ENCODE measurements at regions not wholly inside any gene's neighbourhood (a gene's known extent, or its start where the extent isn't known, plus 50 kb on each side); places are given as distances from the start of the nearest gene placed in this dataset.

DNA sequence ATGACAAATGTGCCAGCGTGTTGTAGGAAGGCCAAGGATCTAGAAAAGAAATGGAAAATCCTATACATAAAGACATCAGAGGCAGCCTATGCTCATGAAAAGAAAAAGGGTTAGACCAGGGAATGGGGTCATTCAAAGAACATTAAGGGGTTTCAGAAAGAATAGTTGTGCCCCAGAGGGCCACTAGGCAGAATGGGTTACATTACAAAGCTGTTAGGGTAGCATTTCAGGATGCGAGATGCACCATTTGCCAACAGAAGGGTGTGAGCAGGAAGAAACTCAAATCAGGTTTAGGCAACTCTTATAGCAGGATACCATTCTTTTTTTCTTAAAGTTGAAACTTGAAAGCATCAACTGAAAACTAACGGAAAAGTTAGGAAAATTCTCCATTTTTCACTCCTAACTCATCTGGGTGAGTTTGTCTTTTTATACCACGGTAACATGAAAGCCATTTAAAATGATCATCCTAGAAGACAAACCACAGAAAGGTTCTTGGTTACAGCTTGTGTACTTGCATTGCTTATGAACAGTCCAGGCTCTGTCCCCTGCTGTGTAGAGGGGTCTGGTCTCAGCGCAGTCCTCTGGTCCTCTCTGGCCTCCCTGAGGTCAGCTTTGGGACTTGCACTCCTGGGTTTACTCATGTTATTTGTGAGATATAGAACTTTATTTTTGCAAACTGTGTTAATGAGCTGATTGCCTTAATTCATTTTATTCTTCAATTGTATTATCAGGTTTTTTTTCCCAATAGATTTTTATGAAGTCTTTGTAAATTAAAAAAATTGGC is 209.1 kb downstream of the DACT1 start:
- DNase-seq (ENCODE audit: low read depth in 2 of 2) = no peak

GRCh38 chr14:58848365-58848764 is 210.6 kb downstream of the DACT1 start:
- DNase-seq (ENCODE audit: low read depth in 2 of 2) = no peak

GRCh38 chr14:58849601-58850000 is 211.8 kb downstream of the DACT1 start:
- DNase-seq (ENCODE audit: low read depth in 2 of 2) = no peak

GRCh38 chr14:58850011-58850410 is 212.2 kb downstream of the DACT1 start:
- DNase-seq (ENCODE audit: low read depth in 2 of 2) = no peak

DNA sequence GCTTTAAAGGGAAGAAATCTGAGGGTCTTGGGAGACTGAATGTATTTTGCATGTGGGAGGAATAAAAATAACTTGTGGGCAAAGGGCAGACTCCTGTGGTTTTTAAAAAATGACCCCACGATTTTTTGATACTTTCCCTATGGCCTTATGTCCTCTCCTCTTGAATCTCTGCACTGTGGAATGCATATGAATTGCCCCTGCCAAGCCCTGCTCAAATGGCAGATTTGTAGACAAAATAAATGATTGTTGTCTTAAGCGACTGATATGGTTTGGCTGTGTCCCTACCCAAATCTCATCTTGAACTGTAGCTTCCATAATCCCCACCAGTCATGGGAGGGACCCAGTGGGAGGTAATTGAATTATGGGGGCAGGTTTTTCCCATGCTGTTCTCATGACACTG is 223.8 kb downstream of the DACT1 start:
- DNase-seq (ENCODE audit: low read depth in 2 of 2) = no peak

DNA sequence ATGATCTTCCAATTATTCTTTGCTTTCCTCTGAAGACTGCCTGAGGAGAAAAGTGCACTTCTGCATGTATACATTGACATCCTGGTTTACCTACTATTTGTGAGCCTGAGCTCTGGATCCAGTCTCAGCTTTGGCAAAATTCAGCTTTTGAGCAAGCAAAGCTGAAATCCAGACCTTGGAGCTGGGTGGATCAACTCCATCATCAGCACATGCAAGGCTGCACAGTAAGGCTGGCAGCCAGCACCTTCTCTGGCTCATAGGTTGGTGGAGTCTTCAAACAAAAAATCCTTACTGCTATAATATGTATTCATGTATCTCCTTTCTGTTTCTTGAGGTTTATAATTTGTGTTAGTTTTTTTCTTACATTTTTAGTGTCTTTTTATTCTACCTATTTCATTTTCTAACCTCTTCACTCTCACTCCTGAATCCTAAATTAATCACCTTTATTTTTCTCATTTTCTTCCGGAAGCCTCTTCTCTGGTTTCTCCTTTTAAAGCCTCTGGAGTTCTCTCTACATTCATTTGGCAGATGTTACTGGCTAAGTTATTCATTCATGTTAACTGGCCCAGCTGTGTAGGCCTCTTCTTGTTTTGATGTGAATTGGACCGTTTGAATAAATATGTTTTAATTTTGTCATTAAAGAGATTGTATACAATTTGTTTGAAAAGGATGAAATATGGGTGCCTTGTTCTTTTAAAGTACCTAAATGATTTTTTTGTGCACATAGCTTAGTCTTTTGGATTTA is 224.8 kb downstream of the DACT1 start:
- DNase-seq (ENCODE audit: low read depth in 2 of 2) = no peak

DNA sequence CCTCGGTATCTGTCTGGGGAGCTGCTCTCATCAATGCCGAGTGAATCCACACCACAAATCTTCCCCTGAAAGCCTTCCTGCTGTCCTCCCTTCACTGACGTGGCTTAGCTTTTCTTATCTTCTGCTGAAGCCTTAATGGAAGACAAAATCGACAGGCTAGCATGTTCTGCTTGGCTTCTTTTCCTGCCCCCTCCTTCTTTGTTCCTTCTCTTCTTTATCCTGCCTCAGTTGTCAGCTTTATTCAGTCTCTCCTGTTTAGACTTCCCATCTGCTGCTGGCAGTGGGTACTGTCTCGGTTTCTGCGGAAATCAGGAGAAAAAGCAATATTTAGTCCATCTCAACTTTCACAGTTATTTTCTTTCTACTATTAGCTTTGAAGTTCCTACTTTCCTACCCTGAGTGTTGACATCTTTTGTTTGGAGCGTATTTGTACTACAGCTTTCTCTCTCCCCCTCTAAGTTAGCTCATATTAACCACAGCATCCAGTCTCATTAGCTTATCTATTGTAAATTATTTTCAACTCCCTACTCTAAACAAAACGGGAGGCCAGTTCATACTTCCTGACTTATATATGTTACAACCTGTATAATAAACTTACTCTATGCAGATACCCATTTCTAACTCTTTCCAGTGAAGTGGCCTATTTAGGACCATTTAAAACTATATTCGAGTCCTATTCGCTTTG is 226.0 kb downstream of the DACT1 start:
- no peak for DNase-seq (ENCODE audit: low read depth in 2 of 2)

DNA sequence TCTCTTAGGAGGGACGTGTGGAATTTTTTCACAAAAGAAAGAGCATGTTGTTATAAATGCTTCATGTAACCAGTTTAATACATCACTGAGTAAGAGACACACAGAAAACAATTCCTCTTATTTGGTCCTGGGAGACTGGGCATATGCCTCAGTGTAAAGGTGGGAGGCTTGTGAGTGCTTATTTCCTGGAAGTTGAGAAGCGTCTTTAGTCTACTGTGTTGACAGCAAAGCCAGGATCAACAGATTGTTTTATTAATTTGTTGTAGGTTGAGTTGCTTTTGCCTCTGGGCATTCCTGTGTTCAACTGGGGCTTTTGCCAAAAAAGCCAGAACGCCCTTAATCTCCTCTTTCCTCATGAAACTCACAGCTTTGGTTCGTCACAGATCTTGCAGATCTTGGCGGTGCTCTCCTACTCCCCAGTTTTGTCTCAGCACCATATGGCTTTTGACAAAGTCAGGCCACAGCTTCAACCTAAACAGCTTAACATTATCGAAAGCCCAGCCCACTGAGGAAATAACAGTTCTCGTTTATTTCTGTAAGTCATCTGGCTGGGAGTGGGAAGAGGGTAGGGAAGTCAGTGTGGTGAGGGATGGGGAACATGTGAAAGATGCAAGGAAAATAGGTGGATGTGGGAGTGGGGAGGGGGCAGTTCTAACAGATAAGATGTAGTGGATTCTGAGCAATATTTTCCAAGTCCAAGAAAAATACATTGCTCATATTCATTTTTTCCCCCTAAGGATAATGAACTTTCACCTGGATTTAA is 227.2 kb downstream of the DACT1 start:
- DNase-seq (ENCODE audit: low read depth in 2 of 2) = no peak

DNA sequence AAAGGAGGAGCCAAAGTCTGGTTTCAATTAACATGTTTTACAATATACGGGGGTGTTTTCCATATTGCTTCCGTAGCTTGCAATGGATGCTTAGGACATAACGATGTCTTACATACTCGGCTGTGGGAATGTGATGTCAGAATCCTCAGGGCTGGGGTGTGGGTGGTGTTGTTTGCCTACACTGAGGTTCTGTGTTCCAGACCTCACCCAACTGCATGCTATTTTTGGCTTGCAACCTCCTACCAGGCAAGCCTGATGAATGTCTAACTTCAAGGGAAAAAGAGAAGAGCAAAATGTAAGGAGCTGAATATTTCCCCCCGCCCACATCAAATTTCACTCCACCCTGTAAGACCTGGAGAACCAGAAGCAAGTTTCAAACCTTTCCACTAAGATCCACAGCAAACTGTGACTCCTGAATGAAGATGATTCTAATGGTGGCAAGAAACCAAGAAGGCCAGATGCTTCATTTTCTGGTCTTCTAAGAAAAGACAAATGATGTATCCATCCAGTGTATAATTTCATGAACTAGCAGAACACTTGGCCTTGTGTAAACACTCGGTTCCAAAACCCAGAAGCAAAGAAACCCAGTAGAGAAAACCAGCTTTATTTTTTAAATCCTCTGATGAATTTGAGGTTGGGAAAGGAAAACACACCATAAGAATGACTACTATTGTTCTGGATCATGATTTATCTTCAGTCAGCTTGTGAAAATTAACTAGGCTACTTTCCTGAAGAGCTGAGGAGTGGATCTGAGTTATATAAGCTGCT is 227.9 kb downstream of the DACT1 start:
- DNase-seq (ENCODE audit: low read depth in 2 of 2) = no peak

DNA sequence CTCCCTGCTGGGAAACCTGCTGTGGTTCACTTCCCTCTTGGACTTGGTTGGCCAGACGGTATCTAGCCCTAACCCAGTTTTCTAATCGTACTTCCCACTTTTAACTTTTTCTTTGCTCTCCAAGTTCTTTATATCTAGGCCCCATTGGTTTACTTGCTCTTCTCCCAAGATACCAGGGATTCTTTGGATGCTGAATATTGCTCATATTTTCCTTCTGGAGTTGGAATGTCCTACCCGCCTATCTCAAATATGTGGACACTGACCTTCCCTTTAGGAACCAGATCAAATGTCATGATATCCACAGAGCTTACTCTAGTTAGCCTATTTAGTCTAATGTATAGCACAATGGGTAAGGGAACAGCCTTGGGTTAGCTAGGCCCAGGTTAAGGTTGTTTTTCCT is 228.6 kb downstream of the DACT1 start:
- no peak for DNase-seq (ENCODE audit: low read depth in 2 of 2)

DNA sequence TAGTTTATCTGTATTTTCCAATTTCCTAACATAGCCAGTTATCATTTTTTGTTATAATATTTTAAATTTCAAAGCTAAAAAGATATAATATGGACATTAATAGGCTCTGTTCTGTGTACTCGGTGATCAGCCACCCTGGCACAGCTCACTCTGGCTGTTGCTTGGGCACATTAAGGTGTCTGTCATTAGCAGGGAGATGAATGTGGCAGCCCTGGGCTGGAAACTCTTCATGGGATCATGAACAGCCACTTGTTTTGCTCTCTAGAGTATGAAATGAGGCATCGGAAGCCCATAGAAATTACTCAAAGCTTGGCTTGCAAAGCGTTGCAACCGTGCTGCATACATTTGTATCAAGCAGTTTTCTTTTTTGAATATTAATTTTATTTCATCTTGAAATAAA is 233.2 kb downstream of the DACT1 start:
- DNase-seq (ENCODE audit: low read depth in 2 of 2) = no peak

DNA sequence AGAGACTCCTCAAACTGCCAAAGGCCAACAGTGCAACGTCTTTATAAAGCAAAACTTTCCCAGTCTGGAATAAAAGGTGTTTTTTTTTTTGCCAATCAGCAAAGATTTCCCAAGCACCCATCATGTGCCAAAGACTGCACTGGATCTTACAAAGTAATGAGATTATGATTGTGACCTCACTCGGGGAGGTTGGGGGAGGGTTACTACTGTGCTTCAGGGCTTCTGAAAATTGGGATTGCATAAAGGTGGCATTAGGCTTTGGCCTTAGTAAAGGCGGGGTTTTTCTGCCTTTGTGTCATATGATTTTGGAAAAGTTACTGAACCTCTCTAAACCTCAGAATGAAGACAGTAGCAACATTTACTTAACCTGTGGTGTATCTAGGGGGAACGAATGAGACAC is 233.8 kb downstream of the DACT1 start:
- no peak for DNase-seq (ENCODE audit: low read depth in 2 of 2)

- DNase-seq (ENCODE audit: low read depth in 2 of 2) = no peak
Measured at GRCh38 chr14:58872061-58872460, 234.3 kb downstream of the DACT1 start.

DNA sequence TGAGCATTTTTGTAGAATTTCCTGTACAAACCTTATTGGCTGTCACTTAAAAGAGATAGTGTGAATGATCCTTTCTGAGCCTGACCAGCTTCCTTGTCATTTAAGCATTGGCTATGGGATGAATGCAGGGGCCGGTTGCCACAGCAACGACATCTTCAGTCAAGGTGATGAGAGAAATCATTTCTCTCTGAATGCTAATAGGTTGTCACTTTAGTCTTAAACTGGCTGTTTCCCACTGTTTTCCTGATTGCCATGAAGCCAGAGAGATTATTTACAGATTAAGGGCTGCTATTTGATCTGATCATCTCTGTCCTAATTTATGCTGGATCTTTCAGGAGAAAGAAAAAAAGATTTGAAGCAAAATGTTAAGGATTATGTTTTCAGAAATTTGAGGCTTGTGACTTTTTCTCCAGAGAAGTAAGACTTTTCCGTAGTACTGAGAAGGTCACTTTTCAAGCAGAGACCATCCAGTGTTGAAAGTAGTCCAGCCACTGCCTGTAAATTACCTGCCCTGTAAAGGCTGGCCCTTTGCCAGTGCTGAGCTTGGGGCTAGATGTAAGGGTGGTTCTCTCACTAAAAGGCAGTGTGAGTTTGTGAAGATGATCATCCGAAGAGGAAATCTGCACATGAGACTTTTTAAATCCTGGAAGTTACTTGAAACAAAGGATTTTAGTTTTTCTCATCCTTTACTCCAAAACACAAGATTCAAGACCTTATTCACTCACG is 235.6 kb downstream of the DACT1 start:
- no peak for DNase-seq (ENCODE audit: low read depth in 2 of 2)

DNA sequence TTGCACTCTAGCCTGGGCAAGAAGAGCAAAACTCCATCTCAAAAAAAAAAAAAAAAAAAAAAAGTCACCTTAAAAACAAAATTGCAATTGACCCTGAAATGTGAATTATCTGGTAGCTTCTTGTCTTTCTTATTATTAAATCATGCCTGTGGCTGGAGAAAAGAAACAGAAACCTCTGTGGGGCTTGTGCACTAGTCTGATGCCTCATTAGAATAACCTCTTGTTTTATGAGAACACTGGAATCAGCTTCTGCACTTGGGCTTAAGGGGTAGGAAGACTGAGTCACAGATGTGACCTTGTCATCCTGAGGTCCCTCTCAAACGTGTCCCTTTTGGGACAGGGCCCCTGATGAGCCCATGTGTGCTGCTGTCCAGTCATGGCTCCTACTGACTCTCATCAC is 237.9 kb downstream of the DACT1 start:
- DNase-seq (ENCODE audit: low read depth in 2 of 2) = no peak

DNA sequence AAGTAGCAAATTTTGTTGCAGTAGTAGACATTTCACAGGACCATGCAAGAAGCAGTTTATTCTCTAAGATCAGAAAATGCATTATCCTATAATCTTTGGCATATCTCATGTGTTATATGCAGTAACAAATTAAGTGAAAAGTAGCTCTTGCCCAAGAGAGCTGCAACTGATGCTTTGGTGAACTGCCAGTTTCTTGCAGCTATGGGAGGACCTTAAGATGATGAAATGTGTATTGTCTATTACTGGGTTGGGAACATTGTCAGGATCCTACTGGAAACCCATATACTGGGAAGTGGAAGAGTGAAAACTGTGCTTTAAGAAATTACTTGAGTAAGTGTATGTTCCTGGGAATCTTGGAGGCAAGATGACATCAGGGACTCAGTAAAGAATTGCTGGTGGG is 238.8 kb downstream of the DACT1 start:
- DNase-seq (ENCODE audit: low read depth in 2 of 2) = no peak

DNA sequence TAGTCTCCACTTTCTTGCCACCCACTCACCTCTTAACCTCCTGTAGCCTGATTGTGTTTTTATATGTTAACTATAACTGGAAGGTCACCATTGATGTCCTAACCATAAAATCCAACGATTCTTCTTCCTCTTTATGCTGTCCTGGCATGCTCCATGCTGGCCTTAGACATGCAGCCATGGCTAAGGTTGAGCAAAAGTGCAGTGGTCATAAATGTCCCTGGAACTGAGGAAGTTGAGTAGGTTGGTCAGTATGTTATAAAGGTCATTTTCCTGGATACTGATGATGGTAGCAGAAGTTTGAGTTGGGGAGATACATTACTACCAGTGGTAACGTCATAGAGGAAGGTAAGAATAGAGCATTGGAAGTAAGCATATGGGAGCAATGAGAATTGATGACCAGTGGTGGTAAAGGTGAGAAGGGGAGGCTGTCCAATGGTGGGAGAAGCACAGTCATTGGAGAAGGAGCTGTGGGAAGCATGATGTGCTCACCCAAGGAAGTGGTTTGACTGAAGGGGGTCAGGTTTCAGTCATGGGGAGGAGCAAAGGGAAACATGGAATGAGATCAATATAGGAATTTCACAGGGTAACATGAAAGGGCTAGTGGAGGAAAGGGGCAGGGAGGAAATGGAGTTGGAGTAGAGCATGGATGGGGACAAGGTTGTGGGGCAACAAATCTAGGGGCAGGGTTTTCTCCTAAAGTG is 240.8 kb downstream of the DACT1 start:
- no peak for DNase-seq (ENCODE audit: low read depth in 2 of 2)

DNA sequence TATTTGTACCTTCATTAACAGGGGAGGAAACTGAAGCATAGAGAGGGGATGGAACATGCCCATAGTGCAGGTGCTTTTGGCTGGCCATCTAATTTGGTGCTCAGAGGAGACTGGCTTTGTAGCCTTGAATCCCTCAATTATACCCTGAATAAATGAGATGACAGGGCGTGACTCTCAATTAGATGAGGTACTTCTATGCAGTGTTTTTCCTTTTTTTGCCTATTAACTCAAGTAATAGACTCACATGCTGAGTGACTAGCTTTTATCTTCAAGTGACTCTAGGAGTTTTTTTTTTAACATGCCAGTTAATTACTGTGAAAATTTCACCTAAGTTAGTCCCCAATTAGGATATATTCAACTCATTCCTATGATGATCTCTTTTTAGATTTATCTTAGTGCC is 243.7 kb downstream of the DACT1 start:
- DNase-seq (ENCODE audit: low read depth in 2 of 2) = no peak

GRCh38 chr14:58882577-58883018 is 244.8 kb downstream of the DACT1 start:
- no peak for DNase-seq (ENCODE audit: low read depth in 2 of 2)

GRCh38 chr14:58884442-58884841 is 246.7 kb downstream of the DACT1 start:
- DNase-seq (ENCODE audit: low read depth in 2 of 2) = no peak
